ENCODE measurements at regions not wholly inside any gene's neighbourhood (a gene's known extent, or its start where the extent isn't known, plus 50 kb on each side); places are given as distances from the start of the nearest gene placed in this dataset.

- Mint-ChIP-seq H3K4me3 (no peak overlapping the region), H3K9me3 (ENCODE audit: insufficient read depth) (peaks cover 4% of the 10 kb centered on the region), H3K27ac (no peak overlapping the region), H3K27me3 (no peaks in the 10 kb centered on the region), H3K4me1 (no peaks in the 10 kb centered on the region)
- no peaks in the 10 kb centered on the region for H3K79me2 ChIP-seq (ENCODE audit: control insufficient read depth, insufficient read depth, low read length)
- ChIA-PET CTCF (no interaction called here), POLR2A (no interaction called here)
- H2AFZ ChIP-seq (ENCODE audit: insufficient read depth, low read depth, low read length, poor library complexity, severe bottlenecking), result no peak overlapping the region
- TF ChIP-seq EZH2 (IDR thresholded peaks at IDR 0.05; ENCODE audit: borderline replicate concordance, insufficient read depth, low read depth, low read length, poor library complexity, severe bottlenecking), result no peak
- no peak for TF ChIP-seq CTCF (IDR thresholded peaks at IDR 0.05)
- no peaks in the 10 kb centered on the region for H3K4me1 ChIP-seq (ENCODE audit: control insufficient read depth in 2 of 2, insufficient read depth in 2 of 2, low read length in 2 of 2)
- no peaks in the 10 kb centered on the region for H3K36me3 ChIP-seq (replicated peaks in 1 of 2; ENCODE audit: control extremely low read depth in 1 of 2, control insufficient read depth in 1 of 2, extremely low read depth in 1 of 2, insufficient read depth in 2 of 2, low read length in 1 of 2)
- no peak overlapping the region for H3K27ac ChIP-seq (ENCODE audit: low read length in 2 of 2)
- 88% methylated on average over 5 of the region's 5 CpGs for WGBS (ENCODE audit: insufficient coverage)
- H3K27me3 ChIP-seq (replicated peaks in 1 of 4; ENCODE audit: control extremely low read depth in 1 of 4, control insufficient read depth in 3 of 4, insufficient read depth in 4 of 4, low read length in 3 of 4), result no peaks in the 10 kb centered on the region
- no peak overlapping the region for H3K4me3 ChIP-seq (ENCODE audit: control extremely low read depth in 1 of 5, extremely low read depth in 1 of 5, insufficient read depth in 1 of 5, low read depth in 2 of 5, low read length in 4 of 5)
- H3K4me2 ChIP-seq (replicated peaks; ENCODE audit: low read depth, low read length, poor library complexity, severe bottlenecking), result no peak overlapping the region
- H4K20me1 ChIP-seq (ENCODE audit: control insufficient read depth, insufficient read depth, low read length, poor library complexity, severe bottlenecking), result no peaks in the 10 kb centered on the region
- ATAC-seq (ENCODE audit: low read depth) (no peak), DNase-seq (no peak)
- intact Hi-C loops (cut with micrococcal nuclease), result no loop called here
- H3K9me3 ChIP-seq (ENCODE audit: control extremely low read depth in 1 of 3, control insufficient read depth in 2 of 3, insufficient read depth in 1 of 3, low read length in 2 of 3), result peaks cover 0 to 16% (median 0%) of the 10 kb centered on the region in 3 donors
- H3K9ac ChIP-seq (ENCODE audit: low read length), result no peak overlapping the region
These were observed 330.2 kb downstream of the GABRB3 start for GRCh38 chr15:26442680-26443079.

- no peaks in the 10 kb centered on the region for H3K27me3 ChIP-seq (replicated peaks in 1 of 4; ENCODE audit: control extremely low read depth in 1 of 4, control insufficient read depth in 3 of 4, insufficient read depth in 4 of 4, low read length in 3 of 4)
- DNase-seq (no peak), ATAC-seq (ENCODE audit: low read depth) (no peak)
- Mint-ChIP-seq H3K4me1 (no peaks in the 10 kb centered on the region), H3K4me3 (no peak overlapping the region), H3K9me3 (ENCODE audit: insufficient read depth) (peaks cover 4% of the 10 kb centered on the region), H3K27ac (no peak overlapping the region), H3K27me3 (no peaks in the 10 kb centered on the region)
- ChIA-PET CTCF (no interaction called here), POLR2A (no interaction called here)
- no peak overlapping the region for H3K27ac ChIP-seq (ENCODE audit: low read length in 2 of 2)
- H3K9me3 ChIP-seq (ENCODE audit: control extremely low read depth in 1 of 3, control insufficient read depth in 2 of 3, insufficient read depth in 1 of 3, low read length in 2 of 3), result peaks cover 0 to 24% (median 0%) of the 10 kb centered on the region in 3 donors
- no peak overlapping the region for H3K9ac ChIP-seq (ENCODE audit: low read length)
- TF ChIP-seq CTCF (IDR thresholded peaks at IDR 0.05), result no peak
- TF ChIP-seq EZH2 (IDR thresholded peaks at IDR 0.05; ENCODE audit: borderline replicate concordance, insufficient read depth, low read depth, low read length, poor library complexity, severe bottlenecking), result no peak
- 74% methylated on average over 3 of the region's 3 CpGs for WGBS (ENCODE audit: insufficient coverage)
- H3K4me1 ChIP-seq (ENCODE audit: control insufficient read depth in 2 of 2, insufficient read depth in 2 of 2, low read length in 2 of 2), result no peaks in the 10 kb centered on the region
- H4K20me1 ChIP-seq (ENCODE audit: control insufficient read depth, insufficient read depth, low read length, poor library complexity, severe bottlenecking), result no peaks in the 10 kb centered on the region
- intact Hi-C loops (cut with micrococcal nuclease), result no loop called here
- H3K79me2 ChIP-seq (ENCODE audit: control insufficient read depth, insufficient read depth, low read length), result no peaks in the 10 kb centered on the region
- no peak overlapping the region for H2AFZ ChIP-seq (ENCODE audit: insufficient read depth, low read depth, low read length, poor library complexity, severe bottlenecking)
- H3K36me3 ChIP-seq (replicated peaks in 1 of 2; ENCODE audit: control extremely low read depth in 1 of 2, control insufficient read depth in 1 of 2, extremely low read depth in 1 of 2, insufficient read depth in 2 of 2, low read length in 1 of 2), result no peaks in the 10 kb centered on the region
- no peak overlapping the region for H3K4me2 ChIP-seq (replicated peaks; ENCODE audit: low read depth, low read length, poor library complexity, severe bottlenecking)
- no peak overlapping the region for H3K4me3 ChIP-seq (ENCODE audit: control extremely low read depth in 1 of 5, extremely low read depth in 1 of 5, insufficient read depth in 1 of 5, low read depth in 2 of 5, low read length in 4 of 5)
These were observed 333.2 kb downstream of the GABRB3 start for GRCh38 chr15:26439681-26440080.
